ENCODE measurements at regions not wholly inside any gene's neighbourhood (a gene's known extent, or its start where the extent isn't known, plus 50 kb on each side); places are given as distances from the start of the nearest gene placed in this dataset.

GRCh38 chr10:85457191-85457590 lies 909.4 kb downstream of the GRID1 start:
- TF ChIP-seq POLR2A (IDR thresholded peaks at IDR 0.05; ENCODE audit: low read depth, low read length): no peak
- no peak for TF ChIP-seq POLR2AphosphoS5 (IDR thresholded peaks at IDR 0.05; ENCODE audit: low read depth, low read length)

Data from GM12892 (cell line).